Kidney capillary endothelial cell (primary cell): ENCODE measurements at regions not wholly inside any gene's neighbourhood (a gene's known extent, or its start where the extent isn't known, plus 50 kb on each side); places are given as distances from the start of the nearest gene placed in this dataset.
"Not testable (repeated sequence)": the region's sequence is repeated elsewhere in the genome, so short reads cannot be mapped to it uniquely, and the experiment has no call there.

Source experiments
- DNase-seq: peaks from one replicate; pipeline ENCODE4 v3.0.0-alpha.2; 2018; ENCODE audit warnings: low spot score

DNA sequence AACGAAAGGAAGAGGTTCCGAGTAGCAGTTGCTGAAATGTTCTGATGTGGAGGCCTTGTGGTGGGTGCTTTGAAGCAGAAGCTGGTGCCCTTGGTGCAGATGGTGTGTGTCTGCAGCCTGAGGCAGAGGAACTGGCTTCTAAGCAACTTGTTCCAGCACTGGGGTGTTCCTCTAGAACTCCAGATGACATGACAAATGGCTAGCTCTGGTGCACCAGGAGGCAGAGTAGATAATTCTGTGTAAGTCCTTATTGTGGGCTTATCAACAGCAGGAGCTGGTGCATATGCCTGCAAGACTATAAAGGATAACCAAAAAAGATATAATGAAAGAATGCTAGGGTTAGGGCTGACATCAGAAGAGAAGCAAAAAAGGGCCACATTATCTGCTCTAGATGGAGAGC lies 76.5 kb downstream of the ARL5B start:
- DNase-seq, result no peak

DNA sequence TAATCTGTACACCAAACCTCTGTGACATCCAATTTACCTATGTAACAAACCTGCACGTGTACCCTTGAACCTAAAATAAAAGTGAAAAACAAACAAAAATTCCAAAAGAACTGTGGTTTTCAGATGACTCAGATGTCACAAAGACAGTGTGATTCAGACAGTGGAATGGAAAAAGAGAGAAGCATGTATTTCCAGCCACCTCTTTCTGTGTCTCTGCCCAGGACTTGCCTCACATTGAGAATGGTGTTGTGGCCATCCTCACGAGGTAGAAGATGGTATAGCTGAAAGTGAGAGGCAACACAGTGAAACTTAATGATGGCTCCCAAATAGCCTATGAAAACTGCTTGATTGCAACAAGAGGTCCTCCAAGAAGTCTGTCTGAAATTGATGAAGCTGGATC lies 78.0 kb downstream of the ARL5B start:
- no peak for DNase-seq

DNA sequence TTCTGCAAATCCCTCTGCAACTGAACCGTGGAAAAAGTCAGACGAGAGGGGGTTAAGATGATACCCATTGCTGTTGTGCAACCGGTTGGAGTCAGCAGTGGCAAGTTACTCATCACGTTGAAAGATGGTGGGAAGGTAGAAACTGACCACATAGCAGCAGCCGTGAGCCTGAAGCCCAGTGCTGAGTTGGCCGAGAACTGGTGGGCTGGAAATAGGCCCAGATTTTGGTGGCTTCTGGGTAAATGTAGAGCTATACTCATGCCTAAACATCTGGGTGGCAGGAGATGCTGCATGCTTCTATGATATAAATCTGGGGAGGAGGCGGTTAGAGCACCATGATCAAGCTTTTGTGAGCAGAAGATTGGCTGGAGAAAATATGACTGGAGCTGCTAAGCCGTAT lies 78.6 kb downstream of the ARL5B start:
- no peak for DNase-seq

DNA sequence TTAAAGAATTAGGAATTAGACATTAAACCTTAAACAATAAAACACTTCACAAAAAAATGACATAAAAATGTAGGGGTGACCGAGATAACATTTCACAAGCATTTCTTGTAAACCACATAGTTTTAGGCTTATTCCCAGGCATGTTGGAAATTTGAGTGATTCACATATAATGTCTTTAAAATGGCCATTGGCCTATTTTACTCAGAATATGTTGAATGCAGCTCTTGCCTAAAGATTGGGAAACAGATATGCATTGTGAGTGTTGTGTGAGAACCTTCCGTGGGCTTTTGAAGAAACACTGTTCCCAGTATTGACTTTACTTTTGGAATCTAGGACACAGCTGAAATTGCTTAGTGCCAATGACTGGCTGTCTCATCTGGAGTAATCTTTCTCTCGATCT lies 79.6 kb downstream of the ARL5B start:
- no peak for DNase-seq

DNA sequence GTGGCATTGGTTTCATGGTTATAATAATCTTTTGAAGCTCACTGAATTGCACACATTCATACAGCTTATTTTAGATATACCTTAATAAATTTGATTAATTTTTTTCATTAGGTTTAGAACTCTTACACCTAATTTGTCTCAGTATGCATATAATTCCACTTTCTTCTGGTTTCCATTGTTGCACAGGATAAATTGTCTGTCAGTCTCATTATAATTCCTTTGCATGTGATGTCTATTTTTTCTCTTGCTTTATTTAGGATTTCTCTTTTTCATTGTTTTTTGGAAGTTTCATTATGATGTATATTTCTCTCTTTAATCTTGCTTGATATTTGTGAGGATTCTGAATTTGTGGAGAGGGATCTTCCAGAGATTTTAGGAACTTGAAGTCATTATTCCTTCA lies 84.7 kb downstream of the ARL5B start:
- DNase-seq, result no peak

DNA sequence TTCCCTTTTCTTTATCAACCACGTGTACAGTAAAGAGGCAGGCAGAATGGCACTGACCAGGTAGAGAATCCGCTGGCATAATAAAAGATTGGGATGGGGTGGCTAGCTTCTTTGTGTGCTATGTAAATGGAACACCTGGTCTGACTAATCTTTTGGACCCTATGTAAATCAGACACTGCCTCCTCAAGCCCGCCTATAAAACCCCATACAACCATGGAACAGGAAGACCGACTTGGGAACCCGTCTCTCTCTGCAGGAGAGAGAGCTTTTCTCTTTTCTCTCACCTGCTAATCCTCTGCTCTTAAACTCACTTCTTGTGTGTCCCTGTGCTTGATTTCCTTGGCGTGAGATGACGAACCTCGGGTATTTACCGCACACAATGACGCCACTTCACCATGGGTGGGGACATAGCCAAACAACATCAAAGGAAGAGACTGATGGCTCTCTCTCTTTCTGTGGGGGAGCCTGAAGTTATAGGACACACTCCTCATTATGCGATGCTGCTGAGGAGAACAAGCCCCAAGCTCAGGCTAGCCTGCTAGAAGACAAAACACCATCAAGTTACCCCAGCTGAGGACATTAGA lies 94.2 kb downstream of the ARL5B start:
- no peak for DNase-seq

DNA sequence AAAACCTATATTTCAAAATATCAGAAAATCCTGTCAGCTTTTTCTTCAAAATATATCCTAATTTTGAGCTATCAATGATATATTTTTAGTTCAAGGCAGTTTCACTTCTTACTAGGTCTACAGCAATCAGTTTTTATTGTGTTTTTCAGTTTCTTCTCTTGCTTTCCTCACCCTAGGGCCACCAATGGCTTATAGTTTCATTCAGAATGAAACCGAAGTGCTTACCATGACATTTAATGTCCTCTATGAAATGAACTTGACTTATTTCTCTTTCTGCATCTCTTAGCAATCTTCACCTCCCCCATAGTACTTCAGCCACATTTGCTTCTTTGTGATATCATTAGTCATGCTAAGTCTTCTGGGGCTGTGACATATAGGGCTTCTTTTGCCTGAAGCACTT lies 100.3 kb downstream of the ARL5B start:
- DNase-seq, result no peak

DNA sequence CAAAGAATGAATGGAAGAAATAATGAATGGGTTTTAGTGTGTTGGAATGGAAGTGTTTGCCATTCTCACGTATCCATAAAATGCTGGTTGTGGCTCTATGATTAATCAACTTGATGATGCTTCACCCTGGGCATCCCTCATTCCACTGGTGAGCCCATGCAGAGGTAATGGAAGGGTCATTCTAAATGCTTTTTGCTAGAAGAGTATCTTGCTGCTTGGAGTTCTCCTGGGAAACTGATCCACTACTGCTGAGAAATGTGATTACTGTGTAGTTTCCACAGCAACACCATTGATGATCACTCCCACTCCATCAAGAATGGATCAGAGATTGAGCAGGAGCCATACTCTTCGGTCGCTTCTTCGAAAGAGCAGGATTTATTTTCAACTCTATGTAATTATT lies 101.6 kb downstream of the ARL5B start:
- DNase-seq, result no peak

DNA sequence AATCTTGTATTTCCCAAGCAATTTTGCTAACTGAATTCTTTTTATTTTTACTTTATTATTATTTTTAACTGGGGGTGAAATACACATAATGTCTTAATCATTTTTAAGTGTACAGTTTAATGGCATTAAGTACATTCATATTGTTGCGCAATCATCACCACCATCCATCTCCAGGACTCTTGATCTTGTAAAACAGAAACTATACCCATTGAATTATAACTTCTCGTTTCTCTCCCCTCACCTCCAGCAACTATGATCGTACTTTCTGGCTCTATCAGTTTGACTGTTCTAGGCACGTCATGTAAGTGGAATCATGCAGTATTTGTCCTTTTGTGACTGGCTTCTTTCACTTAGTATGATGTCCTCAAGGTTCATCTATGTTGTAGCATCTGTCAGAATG lies 108.8 kb downstream of the ARL5B start:
- DNase-seq, result no peak

DNA sequence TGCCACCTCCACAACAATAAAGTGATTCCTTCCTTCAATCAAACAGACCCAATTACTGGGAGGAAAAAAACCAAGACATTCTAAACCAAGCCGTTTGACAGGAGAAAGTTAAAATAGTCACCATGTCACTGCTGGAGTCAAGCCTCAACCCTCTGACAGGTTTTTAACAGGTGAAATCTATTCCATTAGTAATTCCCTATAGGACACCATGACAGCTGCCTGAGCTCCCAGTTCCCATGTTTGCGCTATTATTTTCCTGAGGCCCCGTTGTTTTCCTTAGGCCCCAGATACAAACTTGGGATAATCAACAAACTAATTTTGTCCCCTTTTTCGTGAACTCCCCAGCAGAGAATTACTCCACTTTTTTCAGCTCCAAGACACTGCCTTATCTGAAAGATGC lies 113.9 kb downstream of the ARL5B start:
- DNase-seq, result no peak

DNA sequence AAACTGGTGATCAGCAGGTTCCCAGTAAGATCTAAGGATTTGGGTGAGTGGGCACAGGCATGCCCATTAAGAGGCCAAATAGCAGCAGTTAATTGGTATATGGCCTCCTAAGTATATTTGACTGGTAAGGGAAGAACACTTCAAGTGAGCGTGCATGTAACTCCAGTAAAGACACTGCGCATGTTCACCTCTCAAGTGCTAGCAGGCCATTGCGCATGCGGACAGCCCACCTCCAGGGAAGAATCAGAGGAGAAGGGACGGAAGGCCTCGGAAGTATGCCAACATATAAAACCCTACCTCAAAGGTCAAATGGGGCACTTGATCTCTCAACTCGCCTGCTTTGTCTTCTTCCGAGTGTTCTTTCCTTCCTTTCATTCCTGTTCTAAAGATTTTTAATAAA lies 118.0 kb downstream of the ARL5B start:
- DNase-seq, result no peak

DNA sequence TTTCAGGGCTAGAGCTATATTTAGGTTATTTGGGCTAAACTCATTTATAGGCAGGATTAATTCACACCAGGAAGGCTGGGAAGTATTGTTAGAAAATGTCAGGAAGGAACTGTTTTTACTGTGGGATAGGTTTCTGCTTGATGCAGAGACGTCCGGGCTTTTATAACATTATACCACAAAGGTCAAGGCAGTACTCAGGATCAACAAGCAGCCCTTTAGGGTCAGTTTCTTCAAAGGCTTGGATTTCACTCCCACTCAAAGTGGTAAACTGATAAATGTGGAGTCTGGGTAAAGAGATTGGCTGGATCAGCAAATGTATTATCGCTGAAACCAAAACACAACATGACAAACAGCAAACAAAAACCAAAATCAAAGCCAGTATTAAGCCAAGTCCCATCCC lies 127.2 kb downstream of the ARL5B start:
- DNase-seq, result peak; percentile 19

DNA sequence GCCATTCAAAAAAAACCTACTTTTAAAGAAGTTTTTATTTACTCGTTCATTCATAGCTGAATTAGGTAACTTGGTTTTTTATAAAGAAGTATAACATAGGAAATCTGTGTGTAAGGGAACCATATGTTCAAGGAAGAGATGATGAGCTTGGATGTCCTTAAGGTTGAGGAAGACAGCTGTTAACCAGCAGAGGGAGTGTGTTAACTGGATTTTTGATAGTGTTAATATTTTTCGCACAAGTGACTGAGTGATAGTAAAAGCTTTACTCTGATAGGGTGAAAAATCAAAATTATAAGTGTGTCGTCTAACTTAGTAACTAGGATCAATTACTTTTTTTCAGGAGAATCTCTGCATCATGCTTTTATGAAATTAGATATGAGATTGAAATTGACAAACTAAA lies 134.7 kb downstream of the ARL5B start:
- DNase-seq, result peak; percentile 44

DNA sequence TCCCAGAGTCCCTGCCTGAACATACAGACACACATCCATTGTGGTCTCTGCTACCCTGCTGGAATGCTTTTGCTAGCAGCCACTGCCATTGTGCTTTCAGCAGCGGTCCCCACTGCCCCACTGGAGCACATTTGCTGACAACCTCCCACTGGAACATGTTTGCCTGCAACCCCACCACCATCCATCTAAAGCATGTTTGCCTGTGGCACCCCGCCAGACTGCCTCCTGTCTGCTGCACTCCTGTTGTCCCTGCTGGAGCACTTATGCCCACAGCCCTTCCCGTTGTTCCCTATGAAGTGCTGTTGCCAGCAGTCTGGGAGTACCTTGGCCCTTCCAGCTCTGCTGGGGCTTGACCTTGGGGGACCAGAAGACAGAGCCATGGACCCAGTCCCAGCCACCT lies 136.3 kb downstream of the ARL5B start:
- DNase-seq, result no peak

DNA sequence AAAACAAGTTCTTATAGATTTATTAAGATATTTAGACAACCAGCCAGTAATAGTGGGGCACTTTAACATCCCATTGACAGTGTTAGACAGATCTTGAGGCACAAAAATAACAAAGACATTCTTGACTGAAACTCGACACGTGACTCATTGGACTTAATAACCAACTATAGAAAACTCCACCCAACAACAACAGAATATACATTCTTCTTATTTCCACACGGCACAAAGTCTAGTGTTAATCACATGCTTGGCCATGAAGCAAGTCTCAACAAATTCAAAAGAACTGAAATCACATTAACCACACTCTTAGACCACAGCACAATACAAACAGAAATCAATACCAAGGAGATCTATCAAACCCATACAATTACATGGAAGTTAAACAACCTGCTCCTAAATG lies 138.1 kb downstream of the ARL5B start:
- DNase-seq, result no peak

DNA sequence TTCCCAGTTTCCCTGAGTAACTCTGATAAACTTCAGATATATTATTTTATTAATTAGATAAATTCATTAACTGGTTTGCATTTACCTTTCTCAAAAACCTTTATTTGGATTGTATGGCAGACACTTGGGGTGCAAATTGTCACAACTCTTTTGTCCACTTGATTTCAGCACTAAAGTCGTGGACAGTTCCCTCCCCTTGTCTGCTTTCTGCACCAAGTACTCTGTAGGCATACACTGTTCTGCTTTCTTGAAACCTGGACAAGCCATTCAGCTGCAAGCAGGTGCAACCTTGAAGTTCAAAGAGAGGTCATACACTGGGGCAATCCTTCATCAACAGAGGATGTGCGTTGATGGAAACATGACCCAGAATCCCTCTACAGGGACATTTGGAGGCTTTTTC lies 162.9 kb downstream of the ARL5B start:
- peak; percentile 17 for DNase-seq

DNA sequence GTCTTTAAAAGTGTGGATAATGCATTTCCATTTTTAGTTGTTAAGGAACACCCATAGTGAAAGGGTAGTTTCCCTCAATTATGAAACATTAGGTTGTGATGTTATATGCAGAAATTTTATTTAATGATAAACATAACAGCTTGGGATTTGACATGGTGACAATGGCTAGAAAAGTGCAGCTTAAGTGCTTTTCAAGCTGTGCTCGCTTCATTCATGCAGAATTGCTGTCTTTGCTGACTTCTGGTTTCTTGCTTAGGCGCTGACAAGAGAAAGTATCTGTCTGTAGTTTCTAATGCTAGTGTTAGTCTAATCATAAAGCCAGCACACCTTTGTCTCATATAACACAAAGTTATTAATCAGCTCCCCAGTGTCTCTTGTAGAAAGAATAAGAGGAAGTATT lies 170.0 kb downstream of the ARL5B start:
- no peak for DNase-seq

DNA sequence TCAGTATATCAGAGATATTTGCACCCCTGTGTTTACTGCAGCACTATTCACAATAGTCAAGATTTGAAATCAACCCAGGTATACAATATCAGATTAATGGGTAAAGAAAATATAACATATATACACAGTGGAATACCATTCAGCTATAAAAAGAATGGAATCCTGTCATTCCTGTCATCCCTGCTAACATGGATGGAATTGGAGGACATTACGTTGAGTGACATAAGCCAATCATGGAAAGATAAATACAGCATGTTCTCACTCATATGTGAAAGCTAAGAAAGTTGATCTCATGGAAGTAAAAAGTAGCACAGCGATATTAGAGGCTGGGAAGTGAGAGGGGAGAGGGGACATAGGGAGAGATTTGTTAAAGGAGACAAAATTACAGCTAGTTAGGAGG lies 171.0 kb downstream of the ARL5B start:
- DNase-seq, result no peak

DNA sequence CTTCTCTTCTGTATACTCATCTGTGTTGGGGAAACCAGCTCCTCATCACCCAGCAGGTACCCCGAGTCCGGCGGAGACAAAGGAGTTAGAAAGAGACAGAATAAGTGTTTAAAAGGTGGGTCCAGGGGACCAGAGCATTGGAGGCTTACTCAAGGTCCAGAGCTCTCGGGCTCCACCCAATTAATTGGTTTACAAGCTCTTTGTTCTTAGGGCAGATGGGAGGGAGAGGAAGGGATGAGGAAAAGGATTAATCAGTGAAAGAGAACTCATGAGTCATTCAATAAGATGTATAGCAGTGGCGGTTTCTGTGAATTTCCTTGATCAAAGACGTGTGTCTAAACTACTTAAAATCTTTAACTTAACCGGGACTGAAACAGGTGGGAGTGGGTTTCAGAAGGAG lies 192.0 kb upstream of the MALRD1 start:
- not testable (repeated sequence) for DNase-seq

DNA sequence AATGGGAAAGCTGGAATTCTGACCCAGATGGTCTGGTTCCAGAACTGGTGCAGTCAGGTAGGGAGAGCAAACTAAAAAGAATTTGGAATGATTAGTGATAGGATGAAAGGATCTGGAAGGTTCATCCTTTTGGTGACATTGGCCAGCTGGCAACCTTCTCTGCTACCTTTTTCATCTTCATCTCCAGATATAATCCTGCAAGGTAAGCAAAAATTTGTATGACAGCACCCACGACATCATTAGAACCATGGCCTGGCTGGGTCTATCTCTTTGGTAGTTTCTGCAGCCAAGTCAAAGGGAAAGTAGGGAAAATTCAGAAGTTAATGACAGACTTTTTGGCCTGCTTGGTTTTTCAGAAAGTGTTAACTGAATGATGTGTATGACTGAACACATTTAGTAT lies 188.9 kb upstream of the MALRD1 start:
- DNase-seq, result no peak

DNA sequence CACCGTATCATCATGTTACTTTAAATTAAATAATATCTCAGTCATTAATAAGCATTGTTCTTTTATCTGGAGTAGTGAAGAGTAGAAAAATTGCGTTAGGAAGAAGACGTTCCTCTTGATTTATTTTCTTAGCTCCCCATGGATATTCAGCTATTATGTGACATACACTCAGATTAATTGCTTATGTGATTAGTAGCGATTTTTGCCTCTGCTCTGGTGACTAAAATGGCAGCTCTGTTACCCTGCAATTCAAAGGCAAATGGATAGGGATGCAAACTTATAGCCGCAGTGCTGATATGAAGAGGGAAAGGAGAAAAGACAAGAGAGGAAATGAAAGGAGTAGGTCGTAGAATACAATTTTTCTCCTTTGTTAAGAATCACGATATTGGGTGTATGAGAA lies 188.4 kb upstream of the MALRD1 start:
- DNase-seq, result no peak

DNA sequence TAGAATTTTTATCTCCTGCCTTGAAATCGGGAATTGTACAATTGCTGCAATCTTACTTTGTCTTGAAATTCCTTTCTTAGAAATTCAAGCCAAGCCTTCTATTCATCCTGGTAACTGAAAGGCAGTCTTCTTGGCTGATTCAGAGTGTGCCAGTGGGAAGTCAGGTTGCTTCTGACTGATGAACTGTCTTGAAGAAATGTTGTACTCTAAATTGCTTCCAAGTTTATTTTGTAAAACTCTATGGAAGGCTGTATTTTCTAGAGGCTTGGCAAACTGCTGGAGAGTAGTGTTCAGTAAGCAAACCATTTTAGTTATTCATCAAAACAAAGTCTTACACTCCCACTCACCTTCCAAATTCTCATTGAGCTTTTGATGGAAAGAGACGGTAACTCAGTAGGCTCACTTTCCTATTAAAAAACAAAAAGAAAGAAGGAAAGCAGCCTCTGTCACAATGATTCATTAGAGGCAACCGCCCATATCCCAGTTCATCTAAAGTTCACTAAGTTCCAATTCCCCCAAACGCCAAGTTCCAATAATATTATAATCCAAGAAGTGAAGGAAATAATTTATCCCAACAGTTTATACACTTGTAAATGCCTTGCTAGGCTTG lies 187.9 kb upstream of the MALRD1 start:
- no peak for DNase-seq

DNA sequence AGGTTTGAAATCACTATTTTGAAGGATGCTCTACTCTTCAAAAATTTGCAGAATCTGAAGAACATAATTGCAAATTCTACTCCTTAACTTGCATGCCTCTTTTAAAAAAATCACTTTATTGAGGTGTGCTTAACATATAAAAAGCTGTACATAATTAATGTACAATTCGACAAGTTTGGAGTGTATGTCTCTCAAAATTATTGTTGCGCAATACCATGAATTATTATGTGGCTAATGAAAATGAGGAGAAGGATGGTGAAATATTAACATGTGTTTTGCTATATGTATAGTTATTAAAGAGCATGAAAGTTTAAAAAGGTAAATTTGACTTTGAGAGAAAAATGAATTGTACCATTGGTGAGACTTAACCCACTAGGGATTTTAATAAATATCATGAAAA lies 187.2 kb upstream of the MALRD1 start:
- no peak for DNase-seq

DNA sequence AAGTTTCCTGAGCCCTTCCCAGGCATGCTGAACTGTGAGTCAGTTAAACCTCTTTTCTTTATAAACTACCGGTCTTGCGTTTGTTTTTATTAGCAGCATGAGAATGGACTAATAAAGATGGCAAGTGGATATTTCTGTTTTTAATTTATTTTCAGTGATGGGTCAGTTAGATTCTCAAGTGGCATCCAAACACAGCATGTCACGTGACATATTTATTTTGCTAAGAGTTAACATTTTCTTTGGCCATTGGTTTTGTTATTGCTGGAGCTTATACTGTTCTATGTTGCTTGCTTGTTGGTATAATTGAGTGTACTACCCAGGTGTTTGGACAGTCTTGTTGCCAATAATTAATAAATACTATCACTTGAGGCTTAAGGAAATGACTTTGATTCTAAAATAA lies 181.7 kb upstream of the MALRD1 start:
- DNase-seq, result no peak

DNA sequence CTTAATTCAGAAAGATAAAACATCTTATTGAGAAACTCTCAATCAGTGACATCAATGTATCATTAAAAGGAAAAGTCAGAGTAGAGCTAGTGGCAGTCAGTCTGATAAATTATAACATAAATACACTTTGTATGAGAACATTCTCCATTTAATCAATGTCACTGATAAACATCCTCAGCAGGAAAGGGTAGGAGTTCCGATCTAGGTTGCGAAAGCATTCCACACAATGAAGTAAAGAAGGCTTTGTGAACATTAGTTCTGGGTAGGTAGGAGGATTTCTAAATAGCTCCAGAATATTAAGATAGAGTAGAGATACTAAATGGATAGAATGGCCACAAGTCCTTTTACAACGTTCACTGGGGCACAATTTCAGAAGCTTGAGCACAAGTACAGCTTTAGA lies 179.7 kb upstream of the MALRD1 start:
- no peak for DNase-seq
